ENCODE measurements at regions not wholly inside any gene's neighbourhood (a gene's known extent, or its start where the extent isn't known, plus 50 kb on each side); places are given as distances from the start of the nearest gene placed in this dataset.
"Not testable (repeated sequence)": the region's sequence is repeated elsewhere in the genome, so short reads cannot be mapped to it uniquely, and the experiment has no call there.

- no peak for DNase-seq
These were observed 271.0 kb upstream of the SLC30A5 start for GRCh38 chr5:68822796-68823195.

GRCh38 chr5:68823301-68823700 lies 270.5 kb upstream of the SLC30A5 start:
- DNase-seq: no peak

- DNase-seq: no peak
These were observed 263.4 kb upstream of the SLC30A5 start for GRCh38 chr5:68830377-68830898.

- DNase-seq: no peak
These were observed 259.3 kb upstream of the SLC30A5 start for GRCh38 chr5:68834491-68834981.

GRCh38 chr5:68838157-68838718 lies 255.6 kb upstream of the SLC30A5 start:
- no peak for DNase-seq

- no peak for DNase-seq
These were observed 254.7 kb upstream of the SLC30A5 start for GRCh38 chr5:68839019-68839552.

- no peak for DNase-seq
These were observed 250.0 kb upstream of the SLC30A5 start for GRCh38 chr5:68843624-68844364.

GRCh38 chr5:68845131-68845530 lies 248.7 kb upstream of the SLC30A5 start:
- DNase-seq: no peak

GRCh38 chr5:68846828-68847227 lies 247.0 kb upstream of the SLC30A5 start:
- DNase-seq: no peak

- DNase-seq: no peak
These were observed 245.7 kb upstream of the SLC30A5 start for GRCh38 chr5:68848091-68848490.

- DNase-seq: no peak
These were observed 244.7 kb upstream of the SLC30A5 start for GRCh38 chr5:68849103-68849502.

- DNase-seq: no peak
These were observed 243.9 kb upstream of the SLC30A5 start for GRCh38 chr5:68849906-68850305.

GRCh38 chr5:68861099-68861498 lies 232.7 kb upstream of the SLC30A5 start:
- DNase-seq: no peak

- no peak for DNase-seq
These were observed 231.3 kb upstream of the SLC30A5 start for GRCh38 chr5:68862560-68862959.

GRCh38 chr5:68865192-68865591 lies 228.6 kb upstream of the SLC30A5 start:
- not testable (repeated sequence) for DNase-seq

- DNase-seq: no peak
These were observed 221.6 kb upstream of the SLC30A5 start for GRCh38 chr5:68872088-68872839.

- no peak for DNase-seq
These were observed 220.6 kb upstream of the SLC30A5 start for GRCh38 chr5:68873198-68873597.

- DNase-seq: no peak
These were observed 218.5 kb upstream of the SLC30A5 start for GRCh38 chr5:68875351-68875750.

- DNase-seq: no peak
These were observed 210.4 kb upstream of the SLC30A5 start for GRCh38 chr5:68883436-68883835.

GRCh38 chr5:68884144-68884754 lies 209.6 kb upstream of the SLC30A5 start:
- DNase-seq: no peak

GRCh38 chr5:68884883-68885282 lies 208.9 kb upstream of the SLC30A5 start:
- DNase-seq: no peak

- no peak for DNase-seq
These were observed 207.0 kb upstream of the SLC30A5 start for GRCh38 chr5:68886814-68887213.

- DNase-seq: no peak
These were observed 202.1 kb upstream of the SLC30A5 start for GRCh38 chr5:68891718-68892117.
